HL-60 (cell line): ENCODE measurements at regions not wholly inside any gene's neighbourhood (a gene's known extent, or its start where the extent isn't known, plus 50 kb on each side); places are given as distances from the start of the nearest gene placed in this dataset.

Source experiments
- DNase-seq, 2 experiments: peaks; one replicate each; pipeline ENCODE4 v3.0.0-alpha.2; 2010 to 2020; ENCODE audit warnings: low read depth in 1 of 2, low spot score in 1 of 2
- H3K27ac ChIP-seq: fragments of 250-450 bp; sonication (Bioruptor Pico); replicated peaks from 2 replicates; pipeline ENCODE4 v1.5.1; 2020; ENCODE audit warnings: mild to moderate bottlenecking, moderate library complexity
- H3K27me3 ChIP-seq: fragments of 250-450 bp; sonication (Bioruptor Pico); 2 replicates; pipeline ENCODE4 v1.5.1; 2021; ENCODE audit warnings: mild to moderate bottlenecking, moderate library complexity; ENCODE audit not compliant: insufficient read depth, poor library complexity, severe bottlenecking
- H3K4me3 ChIP-seq: replicated peaks from 2 replicates; pipeline ENCODE4 v1.5.1; 2011; ENCODE audit warnings: mild to moderate bottlenecking, control low read depth, low read length; ENCODE audit not compliant: insufficient read depth
- CTCF ChIP-seq: IDR thresholded peaks from one replicate; pipeline ENCODE4 v1.5.1; 2011; ENCODE audit warnings: low read length, control low read depth, inconsistent platforms; ENCODE audit not compliant: insufficient read depth
- GABPA ChIP-seq: IDR thresholded peaks from 2 replicates; pipeline ENCODE4 v1.6.1; 2012; ENCODE audit warnings: low read depth
- POLR2AphosphoS5 ChIP-seq: IDR thresholded peaks from 2 replicates; pipeline ENCODE4 v1.6.1; 2012; ENCODE audit warnings: low read depth
- REST ChIP-seq: IDR thresholded peaks from 2 replicates; pipeline ENCODE4 v1.6.1; 2012; ENCODE audit warnings: low read depth; ENCODE audit not compliant: insufficient replicate concordance
- SPI1 ChIP-seq: IDR thresholded peaks from 2 replicates; pipeline ENCODE4 v1.6.1; 2012; ENCODE audit warnings: low read depth, mild to moderate bottlenecking, borderline replicate concordance

- DNase-seq = no peak
- TF ChIP-seq GABPA (no peak), CTCF (no peak), SPI1 (no peak), POLR2AphosphoS5 (no peak), REST (no peak)
Observed at GRCh38 chr9:3650994-3651622, 125.3 kb upstream of the RFX3 start.

GRCh38 chr9:3648722-3649246, 123.0 kb upstream of the RFX3 start:
- no peak overlapping the region for H3K27ac ChIP-seq
- H3K4me3 ChIP-seq = no peak overlapping the region
- DNase-seq = peak in 1 of 2 experiments; percentile 9
- H3K27me3 ChIP-seq = no peaks in the 10 kb centered on the region
- TF ChIP-seq CTCF (no peak), POLR2AphosphoS5 (no peak), SPI1 (no peak), REST (no peak), GABPA (no peak)

More at GRCh38 chr9:3650994-3651622, 125.3 kb upstream of the RFX3 start:
- no peak overlapping the region for H3K27ac ChIP-seq
- H3K4me3 ChIP-seq = no peak overlapping the region
- H3K27me3 ChIP-seq = no peaks in the 10 kb centered on the region

GRCh38 chr9:3648266-3648665, 122.5 kb upstream of the RFX3 start:
- DNase-seq = no peak
- Histone ChIP-seq H3K27ac (no peak overlapping the region), H3K4me3 (no peak overlapping the region), H3K27me3 (no peaks in the 10 kb centered on the region)
- TF ChIP-seq POLR2AphosphoS5 = no peak

GRCh38 chr9:3647652-3648051, 121.9 kb upstream of the RFX3 start:
- TF ChIP-seq CTCF = no peak
- TF ChIP-seq REST = no peak
- TF ChIP-seq POLR2AphosphoS5 = no peak
- TF ChIP-seq GABPA = no peak
- TF ChIP-seq SPI1 = no peak

More at GRCh38 chr9:3647652-3648051, 121.9 kb upstream of the RFX3 start:
- Histone ChIP-seq H3K4me3 (no peak overlapping the region), H3K27ac (no peak overlapping the region), H3K27me3 (no peaks in the 10 kb centered on the region)
- DNase-seq = no peak
